Endothelial cell (in vitro differentiated cells): ENCODE measurements at regions not wholly inside any gene's neighbourhood (a gene's known extent, or its start where the extent isn't known, plus 50 kb on each side); places are given as distances from the start of the nearest gene placed in this dataset.

Source experiments
- DNase-seq: peaks from one replicate; pipeline ENCODE4 v3.0.0; 2021; ENCODE audit warnings: low spot score
- H3K27ac Mint-ChIP-seq: one replicate; pipeline ENCODE4 v1.8.0; 2021; ENCODE audit warnings: mixed read lengths, inconsistent platforms; ENCODE audit not compliant: unreplicated experiment
- H3K27me3 Mint-ChIP-seq: one replicate; pipeline ENCODE4 v1.8.0; 2021; ENCODE audit warnings: mild to moderate bottlenecking, moderate library complexity, mixed read lengths, inconsistent platforms; ENCODE audit not compliant: unreplicated experiment
- H3K36me3 Mint-ChIP-seq: one replicate; pipeline ENCODE4 v1.8.0; 2021; ENCODE audit warnings: mild to moderate bottlenecking, low read depth, mixed read lengths, inconsistent platforms; ENCODE audit not compliant: unreplicated experiment
- H3K4me1 Mint-ChIP-seq: one replicate; pipeline ENCODE4 v1.8.0; 2021; ENCODE audit warnings: mild to moderate bottlenecking, mixed read lengths, inconsistent platforms; ENCODE audit not compliant: unreplicated experiment
- H3K4me3 Mint-ChIP-seq: one replicate; pipeline ENCODE4 v1.8.0; 2021; ENCODE audit warnings: mild to moderate bottlenecking, mixed read lengths, inconsistent platforms; ENCODE audit not compliant: unreplicated experiment
- H3K9me3 Mint-ChIP-seq: one replicate; pipeline ENCODE4 v1.8.0; 2021; ENCODE audit warnings: mixed read lengths, inconsistent platforms; ENCODE audit not compliant: unreplicated experiment
- CTCF ChIP-seq: fragments of 200-600 bp; sonication (generic); IDR thresholded peaks from one replicate; pipeline ENCODE4 v1.5.0; 2021; ENCODE audit warnings: antibody characterized with exemption; ENCODE audit not compliant: unreplicated experiment

- DNase-seq: no peak
- Mint-ChIP-seq H3K27me3 (peaks cover 5% of the 10 kb centered on the region), H3K36me3 (no peaks in the 10 kb centered on the region), H3K27ac (no peak overlapping the region), H3K9me3 (no peaks in the 10 kb centered on the region), H3K4me1 (peaks cover 8% of the 10 kb centered on the region), H3K4me3 (no peak overlapping the region)
- TF ChIP-seq CTCF: no peak
Observed at GRCh38 chr10:129140921-129141885, 325.8 kb upstream of the MGMT start.

- peaks cover 3% of the 10 kb centered on the region for H3K27me3 Mint-ChIP-seq
- H3K9me3 Mint-ChIP-seq: no peaks in the 10 kb centered on the region
- H3K4me1 Mint-ChIP-seq: no peaks in the 10 kb centered on the region
- no peak for TF ChIP-seq CTCF
- H3K4me3 Mint-ChIP-seq: no peak overlapping the region
- no peak for DNase-seq
- H3K27ac Mint-ChIP-seq: no peak overlapping the region
- H3K36me3 Mint-ChIP-seq: no peaks in the 10 kb centered on the region
Observed at GRCh38 chr10:129151281-129151680, 315.8 kb upstream of the MGMT start.

- no peaks in the 10 kb centered on the region for H3K4me1 Mint-ChIP-seq
- H3K36me3 Mint-ChIP-seq: no peaks in the 10 kb centered on the region
- H3K4me3 Mint-ChIP-seq: no peak overlapping the region
- peaks cover 4% of the 10 kb centered on the region for H3K9me3 Mint-ChIP-seq
- DNase-seq: no peak
- no peak for TF ChIP-seq CTCF
- no peaks in the 10 kb centered on the region for H3K27me3 Mint-ChIP-seq
- H3K27ac Mint-ChIP-seq: no peak overlapping the region
Observed at GRCh38 chr10:129156406-129156805, 310.6 kb upstream of the MGMT start.

- H3K4me1 Mint-ChIP-seq: no peaks in the 10 kb centered on the region
- H3K4me3 Mint-ChIP-seq: no peak overlapping the region
- H3K9me3 Mint-ChIP-seq: peaks cover 4% of the 10 kb centered on the region
- H3K27me3 Mint-ChIP-seq: no peaks in the 10 kb centered on the region
- no peak overlapping the region for H3K27ac Mint-ChIP-seq
- TF ChIP-seq CTCF: no peak
- H3K36me3 Mint-ChIP-seq: no peaks in the 10 kb centered on the region
- no peak for DNase-seq
Observed at GRCh38 chr10:129157185-129157584, 309.9 kb upstream of the MGMT start.

GRCh38 chr10:129161150-129161549, 305.9 kb upstream of the MGMT start:
- no peak overlapping the region for H3K27ac Mint-ChIP-seq
- H3K4me1 Mint-ChIP-seq: no peaks in the 10 kb centered on the region
- no peak overlapping the region for H3K4me3 Mint-ChIP-seq
- no peaks in the 10 kb centered on the region for H3K27me3 Mint-ChIP-seq
- no peak for DNase-seq
- H3K9me3 Mint-ChIP-seq: peaks cover 4% of the 10 kb centered on the region
- no peak for TF ChIP-seq CTCF
- H3K36me3 Mint-ChIP-seq: no peaks in the 10 kb centered on the region
